Fibroblast of mammary gland (primary cell): ENCODE measurements at regions not wholly inside any gene's neighbourhood (a gene's known extent, or its start where the extent isn't known, plus 50 kb on each side); places are given as distances from the start of the nearest gene placed in this dataset.

Experiments used
- DNase-seq: peaks from one replicate; pipeline ENCODE4 v3.0.0-alpha.2; 2010; ENCODE audit warnings: low read depth
- H3K4me3 ChIP-seq: 2 replicates; pipeline ENCODE4 v1.5.1; 2011; ENCODE audit warnings: low read depth, mild to moderate bottlenecking, low read length, moderate library complexity; ENCODE audit not compliant: control insufficient read depth
- CTCF ChIP-seq: conservative IDR thresholded peaks from 2 replicates; pipeline ENCODE4 v1.5.1; 2011; ENCODE audit warnings: low read depth, low read length, inconsistent platforms; ENCODE audit not compliant: control insufficient read depth, insufficient read depth

DNA sequence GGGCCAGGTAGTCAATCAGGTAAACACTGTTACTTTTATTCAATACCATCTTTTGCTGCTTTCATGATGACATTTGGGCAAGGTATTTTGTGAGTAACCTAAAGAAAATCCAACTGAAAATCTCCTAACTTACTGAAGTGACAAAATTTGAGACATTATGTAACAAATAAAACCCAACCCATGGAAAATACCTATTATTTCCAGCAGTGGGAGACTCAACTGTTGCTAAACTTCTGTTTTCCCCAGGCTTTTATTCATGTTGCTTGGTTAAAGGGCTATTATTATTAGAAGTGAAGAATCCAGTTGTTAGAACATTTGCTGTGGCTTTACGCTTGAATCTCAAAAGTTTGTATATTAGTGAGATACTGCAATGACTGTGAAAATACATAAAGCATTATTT is 215.9 kb downstream of the MDFIC start:
- DNase-seq: no peak
- no peak overlapping the region for H3K4me3 ChIP-seq
- no peak for TF ChIP-seq CTCF

DNA sequence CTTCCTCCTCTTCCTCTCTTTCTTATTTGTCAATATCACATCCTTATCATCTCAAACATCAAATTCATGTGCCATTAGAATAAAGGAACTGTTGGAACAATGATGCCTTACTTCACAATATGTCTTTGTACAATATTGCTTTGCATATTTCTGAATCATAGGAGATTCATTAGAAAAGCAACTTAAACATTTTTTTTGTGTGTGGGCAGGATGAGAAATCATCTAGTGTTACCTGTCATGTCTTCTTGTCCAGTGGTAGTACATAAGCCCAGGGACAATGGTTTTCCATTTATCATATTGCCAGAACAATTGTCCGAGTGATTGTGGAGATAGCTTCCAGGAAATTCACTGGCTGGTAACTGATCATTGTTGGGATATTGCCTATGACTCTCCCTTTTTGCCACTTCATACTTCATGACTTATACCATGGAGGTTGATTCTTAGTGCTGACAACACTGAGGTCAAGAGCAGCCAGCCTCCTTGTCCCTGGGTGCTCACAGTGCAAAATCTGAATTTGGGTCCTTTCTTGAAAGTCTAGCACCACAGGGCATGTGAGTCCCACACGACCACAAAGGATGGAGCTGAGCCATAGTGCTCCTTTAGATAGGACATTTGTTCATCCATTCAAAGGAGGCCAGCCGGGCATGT is 215.0 kb downstream of the MDFIC start:
- no peak overlapping the region for H3K4me3 ChIP-seq
- no peak for TF ChIP-seq CTCF
- DNase-seq: no peak

DNA sequence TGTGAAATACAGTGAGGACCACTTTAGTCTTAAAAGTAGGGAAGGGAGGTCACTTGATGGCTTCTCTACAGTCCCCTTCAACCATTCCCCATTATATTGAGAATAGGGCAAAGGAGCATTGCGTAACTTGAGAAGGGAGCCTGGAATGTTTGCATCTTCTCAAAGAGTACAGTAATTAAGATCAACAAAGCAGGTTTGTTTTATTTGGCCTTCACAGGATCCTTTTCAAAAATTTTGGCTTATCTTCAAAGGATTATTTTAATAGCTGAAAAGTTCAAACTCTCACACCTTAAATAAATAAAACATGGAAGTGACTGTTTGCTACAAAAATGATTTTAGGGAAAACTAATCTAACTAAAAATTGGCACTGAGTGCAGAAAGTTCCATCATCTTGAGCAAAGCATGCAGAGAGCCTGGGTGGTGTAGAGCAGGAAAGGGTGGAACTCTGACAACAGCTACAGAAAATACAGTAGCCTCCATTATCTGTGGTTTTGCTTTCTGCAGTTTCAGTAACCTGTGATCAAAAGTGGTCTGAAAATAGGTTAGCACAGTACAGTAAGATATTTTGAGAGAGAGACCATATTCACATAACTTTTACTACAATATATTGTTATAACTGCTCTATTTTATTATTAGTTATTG is 214.0 kb downstream of the MDFIC start:
- peak; percentile 21 for DNase-seq
- no peak for TF ChIP-seq CTCF
- H3K4me3 ChIP-seq: no peak overlapping the region

DNA sequence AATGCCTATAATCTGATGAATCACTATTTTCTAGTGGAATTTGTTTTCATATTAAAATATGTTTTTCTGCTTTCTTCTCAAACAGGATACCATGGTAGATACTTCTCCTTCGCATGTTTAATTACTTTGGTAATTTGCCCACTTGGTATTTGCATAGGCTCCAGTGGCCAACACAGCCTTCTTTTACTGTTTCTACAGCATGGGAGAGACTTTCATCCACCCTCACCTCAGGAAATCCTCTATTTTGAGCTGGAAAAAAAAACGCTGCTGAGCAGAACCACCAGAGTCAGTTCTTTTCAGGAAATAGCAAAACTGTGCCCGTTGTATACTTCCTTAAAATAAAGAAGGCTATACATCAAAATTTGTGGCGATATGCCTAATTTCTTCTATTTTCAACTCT is 213.3 kb downstream of the MDFIC start:
- no peak for TF ChIP-seq CTCF
- DNase-seq: no peak
- H3K4me3 ChIP-seq: no peak overlapping the region

- H3K4me3 ChIP-seq: no peak overlapping the region
- TF ChIP-seq CTCF: no peak
- no peak for DNase-seq
These were observed 211.4 kb downstream of the MDFIC start for GRCh38 chr7:115133248-115133647.

- TF ChIP-seq CTCF: no peak
- DNase-seq: peak; percentile 3
- H3K4me3 ChIP-seq: no peak overlapping the region
These were observed 210.2 kb downstream of the MDFIC start for GRCh38 chr7:115132096-115132495.

- H3K4me3 ChIP-seq: no peak overlapping the region
- DNase-seq: no peak
- TF ChIP-seq CTCF: no peak
These were observed 206.3 kb downstream of the MDFIC start for GRCh38 chr7:115128154-115128553.
